ENCODE measurements at regions not wholly inside any gene's neighbourhood (a gene's known extent, or its start where the extent isn't known, plus 50 kb on each side); places are given as distances from the start of the nearest gene placed in this dataset.

DNA sequence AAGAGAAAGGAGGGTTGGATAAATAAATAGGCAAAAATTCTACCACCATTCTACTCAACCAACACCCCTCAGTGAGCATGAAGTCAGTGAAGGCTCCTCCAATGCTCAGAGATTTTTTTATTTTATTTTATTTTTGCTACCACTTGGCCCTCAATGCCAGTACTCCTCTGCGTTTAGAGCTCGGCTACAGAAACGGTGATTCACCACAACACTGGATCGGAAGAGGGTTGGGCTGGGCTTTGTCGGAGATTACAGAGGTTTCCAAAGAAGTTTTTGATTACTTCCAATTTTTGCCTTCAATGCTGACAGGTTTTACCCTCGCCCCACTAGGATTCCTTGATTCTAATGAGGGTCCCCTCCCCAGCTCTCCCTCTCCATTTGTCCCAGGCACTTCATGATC is 1027.2 kb upstream of the TMEM132C start:
- H3K9me3 Mint-ChIP-seq (ENCODE audit: insufficient read depth): no peaks in the 10 kb centered on the region
- Histone ChIP-seq H3K9ac (ENCODE audit: low read length) (no peak overlapping the region), H3K27me3 (replicated peaks in 1 of 4; ENCODE audit: control extremely low read depth in 1 of 4, control insufficient read depth in 3 of 4, insufficient read depth in 4 of 4, low read length in 3 of 4) (no peaks in the 10 kb centered on the region), H3K4me2 (replicated peaks; ENCODE audit: low read depth, low read length, poor library complexity, severe bottlenecking) (no peak overlapping the region), H3K79me2 (ENCODE audit: control insufficient read depth, insufficient read depth, low read length) (no peaks in the 10 kb centered on the region), H3K4me3 (ENCODE audit: control extremely low read depth in 1 of 5, extremely low read depth in 1 of 5, insufficient read depth in 1 of 5, low read depth in 2 of 5, low read length in 4 of 5) (no peak overlapping the region), H3K4me1 (ENCODE audit: control insufficient read depth in 2 of 2, insufficient read depth in 2 of 2, low read length in 2 of 2) (no peaks in the 10 kb centered on the region), H3K9me3 (ENCODE audit: control extremely low read depth in 1 of 3, control insufficient read depth in 2 of 3, insufficient read depth in 1 of 3, low read length in 2 of 3) (peaks cover 0 to 18% (median 0%) of the 10 kb centered on the region in 3 donors), H3K36me3 (replicated peaks in 1 of 2; ENCODE audit: control extremely low read depth in 1 of 2, control insufficient read depth in 1 of 2, extremely low read depth in 1 of 2, insufficient read depth in 2 of 2, low read length in 1 of 2) (no peaks in the 10 kb centered on the region), H3K27ac (ENCODE audit: low read length in 2 of 2) (no peak overlapping the region), H4K20me1 (ENCODE audit: control insufficient read depth, insufficient read depth, low read length, poor library complexity, severe bottlenecking) (no peaks in the 10 kb centered on the region), H2AFZ (ENCODE audit: insufficient read depth, low read depth, low read length, poor library complexity, severe bottlenecking) (no peak overlapping the region)
- H3K4me1 Mint-ChIP-seq: no peaks in the 10 kb centered on the region
- no peak overlapping the region for H3K4me3 Mint-ChIP-seq
- no peak overlapping the region for H3K27ac Mint-ChIP-seq
- no peak for ATAC-seq (ENCODE audit: low read depth)
- TF ChIP-seq, protein P1, sequence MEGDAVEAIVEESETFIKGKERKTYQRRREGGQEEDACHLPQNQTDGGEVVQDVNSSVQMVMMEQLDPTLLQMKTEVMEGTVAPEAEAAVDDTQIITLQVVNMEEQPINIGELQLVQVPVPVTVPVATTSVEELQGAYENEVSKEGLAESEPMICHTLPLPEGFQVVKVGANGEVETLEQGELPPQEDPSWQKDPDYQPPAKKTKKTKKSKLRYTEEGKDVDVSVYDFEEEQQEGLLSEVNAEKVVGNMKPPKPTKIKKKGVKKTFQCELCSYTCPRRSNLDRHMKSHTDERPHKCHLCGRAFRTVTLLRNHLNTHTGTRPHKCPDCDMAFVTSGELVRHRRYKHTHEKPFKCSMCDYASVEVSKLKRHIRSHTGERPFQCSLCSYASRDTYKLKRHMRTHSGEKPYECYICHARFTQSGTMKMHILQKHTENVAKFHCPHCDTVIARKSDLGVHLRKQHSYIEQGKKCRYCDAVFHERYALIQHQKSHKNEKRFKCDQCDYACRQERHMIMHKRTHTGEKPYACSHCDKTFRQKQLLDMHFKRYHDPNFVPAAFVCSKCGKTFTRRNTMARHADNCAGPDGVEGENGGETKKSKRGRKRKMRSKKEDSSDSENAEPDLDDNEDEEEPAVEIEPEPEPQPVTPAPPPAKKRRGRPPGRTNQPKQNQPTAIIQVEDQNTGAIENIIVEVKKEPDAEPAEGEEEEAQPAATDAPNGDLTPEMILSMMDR (IDR thresholded peaks at IDR 0.05): no peak
- TF ChIP-seq EZH2 (IDR thresholded peaks at IDR 0.05; ENCODE audit: borderline replicate concordance, insufficient read depth, low read depth, low read length, poor library complexity, severe bottlenecking): no peak
- intact Hi-C loops (cut with micrococcal nuclease): no loop called here
- DNase-seq: no peak
- 90% methylated on average over 3 of the region's 6 CpGs for WGBS (ENCODE audit: insufficient coverage)
- ChIA-PET CTCF (no interaction called here), POLR2A (no interaction called here)
- no peaks in the 10 kb centered on the region for H3K27me3 Mint-ChIP-seq

DNA sequence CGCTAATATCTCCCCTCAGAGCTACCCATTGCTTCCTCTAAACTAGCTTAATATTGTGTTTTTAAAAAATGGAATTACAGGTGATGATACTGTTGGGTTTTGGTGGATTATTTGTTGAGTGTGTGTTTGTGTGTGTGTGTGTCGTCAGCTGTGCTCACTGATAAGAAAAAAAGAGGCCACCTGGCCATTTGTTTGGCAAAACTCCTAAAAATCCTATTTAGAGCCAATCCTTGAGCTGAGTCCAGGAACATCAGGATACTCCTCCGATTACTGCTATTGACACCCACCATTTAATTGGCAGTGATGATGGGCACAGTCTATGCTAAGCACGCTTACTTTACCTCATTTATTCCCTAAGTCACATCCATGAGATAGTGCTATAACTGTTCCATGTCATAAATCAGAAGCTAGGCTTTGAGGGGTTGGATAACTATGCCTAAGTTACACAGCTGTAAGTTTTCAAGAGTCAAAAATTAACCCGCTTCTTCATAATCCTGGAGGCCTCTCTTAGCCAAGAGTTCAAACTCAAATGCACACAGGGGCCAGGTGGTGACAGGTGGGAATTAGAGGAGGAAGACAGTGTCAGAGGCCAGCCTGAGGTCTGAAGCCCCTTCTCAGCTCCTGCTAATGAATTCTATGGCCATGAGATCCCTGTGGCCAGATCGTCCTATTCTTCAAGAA is 1026.6 kb upstream of the TMEM132C start:
- Histone ChIP-seq H3K9ac (ENCODE audit: low read length) (no peak overlapping the region), H3K4me3 (ENCODE audit: control extremely low read depth in 1 of 5, extremely low read depth in 1 of 5, insufficient read depth in 1 of 5, low read depth in 2 of 5, low read length in 4 of 5) (no peak overlapping the region), H4K20me1 (ENCODE audit: control insufficient read depth, insufficient read depth, low read length, poor library complexity, severe bottlenecking) (no peaks in the 10 kb centered on the region), H3K4me2 (replicated peaks; ENCODE audit: low read depth, low read length, poor library complexity, severe bottlenecking) (no peak overlapping the region), H3K27ac (ENCODE audit: low read length in 2 of 2) (no peak overlapping the region), H3K9me3 (ENCODE audit: control extremely low read depth in 1 of 3, control insufficient read depth in 2 of 3, insufficient read depth in 1 of 3, low read length in 2 of 3) (peaks cover 0 to 18% (median 0%) of the 10 kb centered on the region in 3 donors), H3K4me1 (ENCODE audit: control insufficient read depth in 2 of 2, insufficient read depth in 2 of 2, low read length in 2 of 2) (no peaks in the 10 kb centered on the region), H3K79me2 (ENCODE audit: control insufficient read depth, insufficient read depth, low read length) (no peaks in the 10 kb centered on the region), H3K27me3 (replicated peaks in 1 of 4; ENCODE audit: control extremely low read depth in 1 of 4, control insufficient read depth in 3 of 4, insufficient read depth in 4 of 4, low read length in 3 of 4) (no peaks in the 10 kb centered on the region), H2AFZ (ENCODE audit: insufficient read depth, low read depth, low read length, poor library complexity, severe bottlenecking) (no peak overlapping the region), H3K36me3 (replicated peaks in 1 of 2; ENCODE audit: control extremely low read depth in 1 of 2, control insufficient read depth in 1 of 2, extremely low read depth in 1 of 2, insufficient read depth in 2 of 2, low read length in 1 of 2) (no peaks in the 10 kb centered on the region)
- WGBS (ENCODE audit: insufficient coverage): 89% methylated on average over 3 of the region's 6 CpGs
- ATAC-seq (ENCODE audit: low read depth) (no peak), DNase-seq (no peak)
- Mint-ChIP-seq H3K27me3 (no peaks in the 10 kb centered on the region), H3K9me3 (ENCODE audit: insufficient read depth) (no peaks in the 10 kb centered on the region), H3K4me1 (no peaks in the 10 kb centered on the region), H3K27ac (no peak overlapping the region), H3K4me3 (no peak overlapping the region)
- intact Hi-C loops (cut with micrococcal nuclease): no loop called here
- POLR2A ChIA-PET: no interaction called here
- CTCF ChIA-PET: no interaction called here
- TF ChIP-seq EZH2 (IDR thresholded peaks at IDR 0.05; ENCODE audit: borderline replicate concordance, insufficient read depth, low read depth, low read length, poor library complexity, severe bottlenecking): no peak
- TF ChIP-seq, protein P1 (IDR thresholded peaks at IDR 0.05): no peak

Measured in B cell (primary cell).